OCI-LY3 (cell line): ENCODE measurements at regions not wholly inside any gene's neighbourhood (a gene's known extent, or its start where the extent isn't known, plus 50 kb on each side); places are given as distances from the start of the nearest gene placed in this dataset.
A peak's percentile ranks its signal among the peaks of the same experiment; 100 is the strongest.

Source experiments
- H2AFZ ChIP-seq: fragments of 200-600, 300-600 bp; shearing (Covaris generic); 2 replicates; pipeline ENCODE4 v1.6.0; 2014; ENCODE audit warnings: antibody characterized with exemption, low read depth, low read length
- H3K27ac ChIP-seq: fragments of 200-600, 300-600 bp; sonication (generic); 2 replicates; pipeline ENCODE4 v1.5.1; 2014; ENCODE audit warnings: mild to moderate bottlenecking, low read length, moderate library complexity, mixed read lengths
- H3K27me3 ChIP-seq: fragments of 200-600, 300-600 bp; sonication (generic); 2 replicates; pipeline ENCODE4 v1.6.1; 2014; ENCODE audit warnings: low read depth, low read length, mixed read lengths
- H3K36me3 ChIP-seq: fragments of 200-600, 300-600 bp; sonication (generic); replicated peaks from 2 replicates; pipeline ENCODE3; 2014; ENCODE audit warnings: low read depth, low read length, mixed read lengths
- H3K4me1 ChIP-seq: fragments of 300-600, 200-600 bp; sonication (generic); 2 replicates; pipeline ENCODE4 v1.6.1; 2014; ENCODE audit warnings: low read length, mixed read lengths
- H3K4me2 ChIP-seq: fragments of 200-600, 300-600 bp; sonication (generic); 2 replicates; pipeline ENCODE4 v1.6.1; 2014; ENCODE audit warnings: low read length, mixed read lengths
- H3K4me3 ChIP-seq: fragments of 300-600, 200-600 bp; sonication (generic); 2 replicates; pipeline ENCODE4 v1.5.1; 2014; ENCODE audit warnings: antibody characterized with exemption, mild to moderate bottlenecking, low read length, moderate library complexity
- H3K79me2 ChIP-seq: fragments of 300-600, 200-600 bp; shearing (Covaris generic); 2 replicates; pipeline ENCODE4 v1.6.1; 2014; ENCODE audit warnings: mild to moderate bottlenecking, low read length, mixed read lengths
- H3K9ac ChIP-seq: fragments of 300-600, 200-600 bp; shearing (Covaris generic); 2 replicates; pipeline ENCODE4 v1.6.0; 2014; ENCODE audit warnings: mild to moderate bottlenecking, low read length, moderate library complexity
- H3K9me3 ChIP-seq: fragments of 200-600, 300-600 bp; shearing (Covaris generic); 2 replicates; pipeline ENCODE4 v1.6.1; 2014; ENCODE audit warnings: low read length, mixed read lengths; ENCODE audit not compliant: insufficient read depth
- H4K20me1 ChIP-seq: fragments of 200-600, 300-600 bp; sonication (generic); 2 replicates; pipeline ENCODE4 v1.6.1; 2016; ENCODE audit warnings: low read length, mixed read lengths; ENCODE audit not compliant: insufficient read depth
- EZH2phosphoT487 ChIP-seq: fragments of 200-600 bp; shearing (Covaris generic); IDR thresholded peaks from 2 replicates; pipeline ENCODE4 v1.6.1; 2018; ENCODE audit warnings: antibody characterized with exemption, mixed run types, low read depth
- TF ChIP-seq, protein P1 (sequence below): fragments of 200-600, 300-600 bp; sonication (generic); IDR thresholded peaks from 2 replicates; pipeline ENCODE4 v1.5.1; 2014; ENCODE audit warnings: antibody characterized with exemption, low read length, low read depth

DNA sequence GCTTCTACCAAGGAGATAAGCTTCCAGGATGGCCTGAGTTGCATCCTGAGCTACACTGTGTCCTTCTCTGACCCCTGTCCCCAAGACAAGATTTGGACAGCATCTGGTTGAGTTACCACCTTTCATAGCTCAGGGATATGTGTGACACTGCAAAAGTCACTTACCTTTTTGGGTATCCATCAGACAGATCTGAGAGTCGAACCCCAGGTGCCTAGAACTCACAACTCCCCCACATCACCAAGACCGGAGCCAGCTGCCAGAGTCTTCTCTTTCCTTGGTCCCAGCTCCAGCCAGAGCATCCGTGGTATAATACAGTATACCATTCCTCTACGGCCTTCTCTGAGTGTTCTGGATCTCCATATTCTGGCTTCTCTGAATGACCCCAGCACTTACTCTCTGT, 133.0 kb downstream of the CD83 start:
- Histone ChIP-seq H3K4me3 (no peak overlapping the region), H3K27me3 (no peaks in the 10 kb centered on the region), H3K79me2 (no peaks in the 10 kb centered on the region), H3K27ac (no peak overlapping the region), H3K36me3 (no peaks in the 10 kb centered on the region), H2AFZ (no peak overlapping the region), H3K9ac (no peak overlapping the region), H3K4me2 (no peak overlapping the region), H3K4me1 (peaks cover 10% of the 10 kb centered on the region), H4K20me1 (no peaks in the 10 kb centered on the region), H3K9me3 (no peaks in the 10 kb centered on the region)
- TF ChIP-seq, protein P1, sequence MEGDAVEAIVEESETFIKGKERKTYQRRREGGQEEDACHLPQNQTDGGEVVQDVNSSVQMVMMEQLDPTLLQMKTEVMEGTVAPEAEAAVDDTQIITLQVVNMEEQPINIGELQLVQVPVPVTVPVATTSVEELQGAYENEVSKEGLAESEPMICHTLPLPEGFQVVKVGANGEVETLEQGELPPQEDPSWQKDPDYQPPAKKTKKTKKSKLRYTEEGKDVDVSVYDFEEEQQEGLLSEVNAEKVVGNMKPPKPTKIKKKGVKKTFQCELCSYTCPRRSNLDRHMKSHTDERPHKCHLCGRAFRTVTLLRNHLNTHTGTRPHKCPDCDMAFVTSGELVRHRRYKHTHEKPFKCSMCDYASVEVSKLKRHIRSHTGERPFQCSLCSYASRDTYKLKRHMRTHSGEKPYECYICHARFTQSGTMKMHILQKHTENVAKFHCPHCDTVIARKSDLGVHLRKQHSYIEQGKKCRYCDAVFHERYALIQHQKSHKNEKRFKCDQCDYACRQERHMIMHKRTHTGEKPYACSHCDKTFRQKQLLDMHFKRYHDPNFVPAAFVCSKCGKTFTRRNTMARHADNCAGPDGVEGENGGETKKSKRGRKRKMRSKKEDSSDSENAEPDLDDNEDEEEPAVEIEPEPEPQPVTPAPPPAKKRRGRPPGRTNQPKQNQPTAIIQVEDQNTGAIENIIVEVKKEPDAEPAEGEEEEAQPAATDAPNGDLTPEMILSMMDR = no peak
- no peak for TF ChIP-seq EZH2phosphoT487

DNA sequence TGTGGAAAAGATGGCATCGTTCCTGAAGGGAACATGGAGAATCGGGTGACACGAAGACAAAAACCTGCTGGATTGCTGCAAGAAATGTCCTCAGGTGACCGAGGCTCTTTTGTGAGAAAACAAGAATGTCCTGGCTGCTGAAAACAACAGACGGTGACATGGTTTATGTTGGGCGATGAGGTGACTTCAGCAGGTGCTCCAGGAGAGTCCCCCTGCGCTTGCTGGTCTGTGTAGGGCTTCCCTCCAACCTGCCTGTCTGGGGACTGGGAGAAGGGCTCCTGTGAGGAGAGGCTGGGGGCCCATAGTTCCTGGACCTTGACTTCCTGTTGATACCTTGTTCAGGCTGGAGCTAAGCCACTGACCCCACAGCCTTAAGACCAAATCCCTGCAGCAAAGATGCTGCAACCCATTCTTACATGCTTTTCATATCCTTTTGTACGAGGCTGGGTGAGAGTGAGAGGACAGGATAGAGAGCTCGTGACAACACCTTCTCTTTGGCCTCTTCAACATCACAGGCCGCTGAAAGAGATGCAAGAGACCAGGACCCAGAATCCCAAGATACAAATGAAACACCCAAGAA, 134.8 kb downstream of the CD83 start:
- Histone ChIP-seq H2AFZ (no peak overlapping the region), H3K4me2 (no peak overlapping the region), H3K27me3 (no peaks in the 10 kb centered on the region), H3K9ac (no peak overlapping the region), H4K20me1 (no peaks in the 10 kb centered on the region), H3K4me1 (peaks cover 10% of the 10 kb centered on the region), H3K4me3 (no peak overlapping the region), H3K79me2 (no peaks in the 10 kb centered on the region), H3K27ac (no peak overlapping the region), H3K36me3 (no peaks in the 10 kb centered on the region), H3K9me3 (no peaks in the 10 kb centered on the region)
- TF ChIP-seq, protein P1 = no peak
- TF ChIP-seq EZH2phosphoT487 = no peak

DNA sequence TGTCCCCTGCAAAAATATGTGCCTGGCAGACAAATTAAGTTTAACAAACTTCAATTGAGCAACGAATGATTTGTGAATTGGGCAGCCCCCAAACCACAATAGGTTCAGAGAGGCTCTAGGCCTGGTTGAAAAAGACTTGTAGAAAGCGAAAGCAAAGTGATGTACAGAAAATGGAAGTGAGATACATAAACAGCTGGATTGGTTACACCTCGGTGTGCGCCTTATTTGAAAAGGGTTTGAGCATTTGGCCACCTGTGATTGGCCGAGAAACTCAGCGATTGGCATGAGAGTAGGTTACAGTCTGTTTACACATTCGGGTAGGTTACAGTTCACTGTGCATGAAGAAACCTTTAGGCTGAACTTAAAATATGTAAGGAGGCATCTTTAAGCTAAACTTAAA, 136.9 kb downstream of the CD83 start:
- no peak for TF ChIP-seq EZH2phosphoT487
- TF ChIP-seq, protein P1 = no peak
- H3K4me3 ChIP-seq = no peak overlapping the region

DNA sequence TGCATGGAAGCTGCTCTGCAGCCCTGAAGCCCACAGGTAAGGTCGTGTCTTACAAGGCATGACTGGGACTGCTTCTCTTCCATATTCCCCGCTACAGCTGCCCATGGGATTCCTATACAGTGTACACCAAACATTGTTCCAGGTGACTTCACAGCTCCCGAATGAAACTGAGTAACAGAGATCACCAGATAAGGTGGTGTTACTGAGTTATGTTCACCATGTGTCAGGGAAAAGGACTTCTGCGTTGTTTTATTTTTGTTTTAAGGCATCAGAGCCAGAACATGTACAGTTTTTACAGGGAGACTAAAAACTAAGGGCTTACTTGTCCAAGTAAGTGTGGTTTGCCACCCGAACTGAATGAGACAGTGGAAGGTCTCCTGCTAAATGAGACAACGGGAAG, 138.3 kb downstream of the CD83 start:
- Histone ChIP-seq H3K27ac (no peak overlapping the region), H2AFZ (no peak overlapping the region)

More for the DNA sequence above, 136.9 kb downstream of the CD83 start:
- no peak overlapping the region for H2AFZ ChIP-seq
- no peaks in the 10 kb centered on the region for H3K9me3 ChIP-seq
- H3K27me3 ChIP-seq = no peaks in the 10 kb centered on the region
- peak overlapping the region; percentile 52; the same call in 1 of the 2 replicates for H3K27ac ChIP-seq
- H3K79me2 ChIP-seq = no peaks in the 10 kb centered on the region
- H3K4me1 ChIP-seq = peaks cover 10% of the 10 kb centered on the region
- H3K36me3 ChIP-seq = no peaks in the 10 kb centered on the region
- peak overlapping the region; percentile 48 for H3K4me2 ChIP-seq
- H3K9ac ChIP-seq = no peak overlapping the region
- H4K20me1 ChIP-seq = no peaks in the 10 kb centered on the region

More for the DNA sequence above, 138.3 kb downstream of the CD83 start:
- H3K9ac ChIP-seq = no peak overlapping the region
- no peak overlapping the region for H3K4me2 ChIP-seq
- H3K4me3 ChIP-seq = no peak overlapping the region
- H3K9me3 ChIP-seq = no peaks in the 10 kb centered on the region
- no peaks in the 10 kb centered on the region for H3K27me3 ChIP-seq
- H3K4me1 ChIP-seq = peaks cover 10% of the 10 kb centered on the region
- no peaks in the 10 kb centered on the region for H3K79me2 ChIP-seq
- no peaks in the 10 kb centered on the region for H3K36me3 ChIP-seq
- TF ChIP-seq, protein P1 = no peak
- no peak for TF ChIP-seq EZH2phosphoT487
- H4K20me1 ChIP-seq = no peaks in the 10 kb centered on the region
